Inferior parietal cortex (tissue), 1 donor: ENCODE measurements at regions not wholly inside any gene's neighbourhood (a gene's known extent, or its start where the extent isn't known, plus 50 kb on each side); places are given as distances from the start of the nearest gene placed in this dataset.
A peak's percentile ranks its signal among the peaks of the same experiment; 100 is the strongest.
"Not testable (repeated sequence)": the region's sequence is repeated elsewhere in the genome, so short reads cannot be mapped to it uniquely, and the experiment has no call there.

Experiments used
- DNase-seq: peaks from one replicate; pipeline ENCODE4 v3.0.0-alpha.2; 2016; ENCODE audit errors: extremely low spot score

DNA sequence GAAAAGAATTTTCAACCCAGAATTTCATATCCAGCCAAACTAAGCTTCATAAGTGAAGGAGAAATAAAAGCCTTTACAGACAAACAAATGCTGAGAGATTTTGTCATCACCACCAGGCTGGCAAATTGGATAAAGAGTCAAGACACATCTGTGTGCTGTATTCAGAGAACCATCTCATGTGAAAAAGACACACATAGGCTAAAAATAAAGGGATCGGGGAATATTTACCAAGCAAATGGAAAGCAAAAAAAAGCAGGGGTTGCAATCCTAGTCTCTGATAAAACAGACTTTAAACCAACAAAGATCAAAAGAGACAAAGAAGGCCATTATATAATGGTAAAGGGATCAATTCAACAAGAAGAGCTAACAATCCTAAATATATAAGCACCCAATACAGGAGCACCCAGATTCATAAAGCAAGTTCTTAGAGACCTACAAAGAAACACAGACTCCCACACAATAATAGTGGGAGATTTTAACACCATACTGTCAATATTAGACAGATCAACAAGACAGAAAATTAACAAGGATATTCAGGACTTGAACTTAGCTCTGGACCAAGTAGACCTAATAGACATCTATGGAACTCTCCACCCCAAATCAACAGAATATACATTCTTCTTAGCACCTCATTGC lies 55.9 kb upstream of the ACSM6 start:
- not testable (repeated sequence) for DNase-seq

DNA sequence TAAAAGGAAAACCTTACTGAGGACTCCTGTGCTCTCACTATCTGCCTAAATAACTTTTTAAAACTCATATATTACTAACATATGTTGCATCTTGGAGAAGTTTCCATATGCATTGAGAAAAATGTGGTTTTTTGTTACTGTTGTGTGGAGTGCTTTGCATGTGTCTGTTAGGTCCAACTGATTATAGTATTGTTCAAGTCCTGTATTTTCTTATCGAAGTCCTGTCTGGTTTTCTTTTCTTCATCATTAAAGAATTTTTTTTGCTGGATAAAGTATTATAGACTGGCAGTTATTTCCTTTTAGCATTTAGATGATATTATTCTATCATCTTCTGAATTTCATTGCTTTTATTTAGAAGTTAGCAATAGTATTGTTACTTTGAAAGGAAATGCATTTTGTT lies 59.5 kb upstream of the ACSM6 start:
- DNase-seq = no peak

DNA sequence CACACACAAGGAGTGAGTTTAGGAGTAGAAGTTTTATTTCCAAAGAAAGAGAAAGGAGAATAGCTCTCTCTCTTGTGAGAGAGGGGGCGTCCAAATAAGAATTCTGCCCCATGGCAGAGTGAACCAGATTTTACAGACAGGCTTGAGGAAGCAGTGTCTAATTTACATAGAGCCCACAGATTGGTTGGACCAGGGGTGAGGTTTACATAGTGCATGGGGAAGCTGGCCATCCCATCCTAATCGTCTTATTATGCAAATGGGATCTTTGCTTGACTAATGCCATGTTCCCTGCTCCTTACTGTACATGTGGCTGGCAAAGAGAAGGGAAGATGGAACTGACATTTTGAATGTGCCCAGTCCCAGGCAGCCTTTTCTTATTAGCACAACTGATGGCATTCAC lies 60.0 kb upstream of the ACSM6 start:
- DNase-seq = no peak

DNA sequence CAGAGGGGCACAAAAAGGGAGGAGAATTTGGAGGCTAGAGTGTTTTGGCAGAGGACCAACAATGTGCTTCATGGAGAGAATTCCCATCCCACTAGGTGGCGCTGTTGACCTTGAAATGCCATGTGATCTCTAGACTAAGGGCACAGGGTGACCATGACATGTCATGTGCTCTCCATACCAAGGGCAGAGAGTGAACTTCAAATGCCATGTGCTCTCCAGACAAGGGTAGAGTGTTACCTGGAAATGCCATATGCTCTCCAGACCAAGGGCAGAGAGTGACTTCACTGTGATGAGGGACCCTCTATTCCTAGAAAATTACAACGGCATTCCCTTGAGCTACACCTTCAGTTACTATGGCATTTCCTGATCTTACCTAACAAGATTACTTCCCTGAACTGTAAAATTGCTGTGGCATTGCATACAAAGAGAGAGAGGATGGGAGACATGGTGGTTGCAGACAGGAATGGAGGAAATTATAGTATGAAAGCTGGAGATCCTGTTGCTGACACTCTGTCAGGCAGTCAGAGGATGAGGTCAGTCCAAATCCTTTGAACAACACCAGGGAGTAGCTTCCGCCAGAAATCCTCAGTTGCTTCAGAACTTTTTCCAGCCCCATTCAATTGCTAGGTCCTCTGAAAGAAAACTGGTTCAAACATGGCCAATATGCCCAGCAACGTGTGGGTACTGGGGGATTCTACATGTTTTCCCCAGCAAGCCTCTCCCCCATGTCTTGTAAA lies 60.9 kb upstream of the ACSM6 start:
- DNase-seq = peak; percentile 67

DNA sequence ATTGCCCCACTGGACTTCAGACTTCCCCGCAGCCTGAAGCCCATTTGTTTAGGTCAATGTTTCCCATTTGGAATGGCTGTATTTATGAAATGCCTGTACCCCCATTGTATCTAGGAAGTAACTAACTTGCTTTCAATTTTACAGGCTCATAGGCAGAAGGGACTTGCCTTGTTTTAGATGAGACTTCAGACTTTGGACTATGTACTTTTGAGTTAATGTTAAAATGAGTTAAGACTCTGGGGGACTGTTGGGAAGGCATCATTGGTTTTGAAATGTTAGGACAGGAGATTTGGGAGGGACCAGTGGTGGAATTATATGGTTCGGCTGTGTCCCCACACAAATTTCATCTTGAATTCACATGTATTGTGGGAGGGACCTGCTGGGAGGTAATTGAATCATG lies 61.1 kb upstream of the CYP2C8 start:
- DNase-seq = not testable (repeated sequence)

DNA sequence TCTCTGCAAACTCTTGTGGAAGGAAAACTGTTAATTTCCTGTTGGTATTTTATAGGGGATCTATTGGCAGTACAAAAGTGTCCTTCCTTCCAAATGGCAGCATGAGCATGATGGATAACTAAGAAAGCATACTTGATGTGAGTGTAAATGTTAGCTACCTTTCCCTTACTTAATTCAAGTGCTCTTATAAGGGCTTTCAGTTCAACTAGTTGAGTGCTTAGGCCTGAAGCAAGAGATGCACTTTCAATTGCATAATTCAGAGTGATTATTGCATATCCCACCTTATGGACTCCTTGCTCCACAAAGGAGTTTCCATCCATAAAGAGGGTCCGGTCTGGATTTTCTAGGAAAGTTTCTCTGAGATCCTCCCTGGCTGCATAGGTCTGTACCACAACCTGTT lies 56.3 kb upstream of the CYP2C8 start:
- DNase-seq = no peak

DNA sequence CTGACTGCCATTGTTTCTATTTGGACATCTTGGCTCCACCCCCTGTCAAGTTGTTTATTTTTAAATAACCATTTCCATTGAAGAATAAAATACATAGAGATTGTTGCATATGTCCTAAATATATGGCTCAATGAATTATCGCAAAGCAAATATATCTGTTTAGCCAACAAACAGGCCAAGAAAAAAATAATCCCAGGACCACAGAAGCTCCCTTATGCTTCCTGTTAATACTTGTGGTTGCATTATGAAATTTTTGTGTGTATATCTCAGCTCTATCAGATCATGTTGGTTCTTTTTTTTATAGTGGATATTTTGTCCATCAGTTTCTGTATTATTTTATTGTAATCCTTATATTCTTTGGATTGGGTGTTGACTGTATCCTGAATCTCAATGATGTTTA lies 53.4 kb upstream of the CYP2C8 start:
- DNase-seq = no peak

DNA sequence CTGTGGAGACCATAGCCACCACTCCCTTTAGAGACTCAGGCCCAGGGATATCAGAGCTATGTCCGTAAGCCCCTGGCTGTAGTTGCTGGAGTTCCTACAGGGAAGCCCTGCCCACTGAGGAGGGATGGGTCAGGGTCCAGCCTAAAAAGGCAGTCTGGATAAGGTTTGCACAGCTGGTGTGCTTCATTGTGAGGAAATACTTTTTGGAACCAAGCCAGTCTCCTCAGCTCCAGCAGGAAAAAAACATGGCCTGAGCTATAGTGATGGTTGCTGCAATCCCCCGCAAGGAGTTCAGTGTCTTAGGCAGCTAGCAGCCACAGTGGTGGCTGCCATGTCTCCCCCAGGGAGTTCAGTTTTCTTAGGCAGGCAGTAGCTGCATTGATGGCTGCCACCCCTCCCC lies 52.6 kb upstream of the CYP2C8 start:
- no peak for DNase-seq
